ENCODE measurements at regions not wholly inside any gene's neighbourhood (a gene's known extent, or its start where the extent isn't known, plus 50 kb on each side); places are given as distances from the start of the nearest gene placed in this dataset.

GRCh38 chr6:18845896-18846295 lies 458.7 kb downstream of the RNF144B start:
- no peaks in the 10 kb centered on the region for H4K20me1 ChIP-seq (ENCODE audit: insufficient read depth)
- H3K79me2 ChIP-seq (ENCODE audit: insufficient read depth, low read depth) = no peaks in the 10 kb centered on the region
- no peaks in the 10 kb centered on the region for H3K27me3 ChIP-seq (ENCODE audit: insufficient read depth, low read depth)
- H3K4me1 ChIP-seq (ENCODE audit: low read depth, poor library complexity, severe bottlenecking) = no peaks in the 10 kb centered on the region
- H2AFZ ChIP-seq (ENCODE audit: low read depth) = no peak overlapping the region
- no peaks in the 10 kb centered on the region for H3K36me3 ChIP-seq (ENCODE audit: insufficient read depth)
- H3K4me2 ChIP-seq = no peak overlapping the region
- H3K4me3 ChIP-seq (IDR thresholded peaks at IDR 0.05; ENCODE audit: insufficient read depth, low read depth, low read length) = no peak overlapping the region
- no peak overlapping the region for H3K27ac ChIP-seq
- no peak overlapping the region for H3K9ac ChIP-seq
- no peak for TF ChIP-seq CTCF (conservative IDR thresholded peaks at IDR 0.05; ENCODE audit: low read depth, low read length)

- no peak for TF ChIP-seq CTCF (conservative IDR thresholded peaks at IDR 0.05; ENCODE audit: low read depth, low read length)
- H3K9ac ChIP-seq = no peak overlapping the region
- H3K36me3 ChIP-seq (ENCODE audit: insufficient read depth) = no peaks in the 10 kb centered on the region
- H3K27me3 ChIP-seq (ENCODE audit: insufficient read depth, low read depth) = no peaks in the 10 kb centered on the region
- no peak overlapping the region for H3K4me2 ChIP-seq
- no peak overlapping the region for H3K27ac ChIP-seq
- H2AFZ ChIP-seq (ENCODE audit: low read depth) = no peak overlapping the region
- no peaks in the 10 kb centered on the region for H4K20me1 ChIP-seq (ENCODE audit: insufficient read depth)
- H3K79me2 ChIP-seq (ENCODE audit: insufficient read depth, low read depth) = no peaks in the 10 kb centered on the region
- no peak overlapping the region for H3K4me3 ChIP-seq (IDR thresholded peaks at IDR 0.05; ENCODE audit: insufficient read depth, low read depth, low read length)
- H3K4me1 ChIP-seq (ENCODE audit: low read depth, poor library complexity, severe bottlenecking) = no peaks in the 10 kb centered on the region
Observed at GRCh38 chr6:18846327-18846726, 459.2 kb downstream of the RNF144B start.

GRCh38 chr6:18861204-18861603 lies 474.1 kb downstream of the RNF144B start:
- Histone ChIP-seq H3K4me2 (no peak overlapping the region), H2AFZ (ENCODE audit: low read depth) (no peak overlapping the region), H3K9ac (no peak overlapping the region), H3K4me3 (IDR thresholded peaks at IDR 0.05; ENCODE audit: insufficient read depth, low read depth, low read length) (no peak overlapping the region), H3K79me2 (ENCODE audit: insufficient read depth, low read depth) (no peaks in the 10 kb centered on the region), H4K20me1 (ENCODE audit: insufficient read depth) (no peaks in the 10 kb centered on the region), H3K27me3 (ENCODE audit: insufficient read depth, low read depth) (no peaks in the 10 kb centered on the region), H3K4me1 (ENCODE audit: low read depth, poor library complexity, severe bottlenecking) (no peaks in the 10 kb centered on the region), H3K27ac (no peak overlapping the region), H3K36me3 (ENCODE audit: insufficient read depth) (no peaks in the 10 kb centered on the region)
- TF ChIP-seq CTCF (conservative IDR thresholded peaks at IDR 0.05; ENCODE audit: low read depth, low read length) = no peak

GRCh38 chr6:18883268-18883667 lies 496.1 kb downstream of the RNF144B start:
- no peaks in the 10 kb centered on the region for H3K79me2 ChIP-seq (ENCODE audit: insufficient read depth, low read depth)
- H3K9ac ChIP-seq = no peak overlapping the region
- no peaks in the 10 kb centered on the region for H3K4me1 ChIP-seq (ENCODE audit: low read depth, poor library complexity, severe bottlenecking)
- H3K27ac ChIP-seq = no peak overlapping the region
- no peaks in the 10 kb centered on the region for H3K36me3 ChIP-seq (ENCODE audit: insufficient read depth)
- H4K20me1 ChIP-seq (ENCODE audit: insufficient read depth) = no peaks in the 10 kb centered on the region
- no peaks in the 10 kb centered on the region for H3K27me3 ChIP-seq (ENCODE audit: insufficient read depth, low read depth)
- no peak overlapping the region for H3K4me3 ChIP-seq (IDR thresholded peaks at IDR 0.05; ENCODE audit: insufficient read depth, low read depth, low read length)
- no peak overlapping the region for H2AFZ ChIP-seq (ENCODE audit: low read depth)
- no peak overlapping the region for H3K4me2 ChIP-seq
- TF ChIP-seq CTCF (conservative IDR thresholded peaks at IDR 0.05; ENCODE audit: low read depth, low read length) = no peak

- Histone ChIP-seq H4K20me1 (ENCODE audit: insufficient read depth) (no peaks in the 10 kb centered on the region), H2AFZ (ENCODE audit: low read depth) (no peak overlapping the region), H3K36me3 (ENCODE audit: insufficient read depth) (no peaks in the 10 kb centered on the region), H3K4me1 (ENCODE audit: low read depth, poor library complexity, severe bottlenecking) (no peaks in the 10 kb centered on the region), H3K79me2 (ENCODE audit: insufficient read depth, low read depth) (no peaks in the 10 kb centered on the region), H3K4me3 (IDR thresholded peaks at IDR 0.05; ENCODE audit: insufficient read depth, low read depth, low read length) (no peak overlapping the region), H3K27ac (no peak overlapping the region), H3K27me3 (ENCODE audit: insufficient read depth, low read depth) (no peaks in the 10 kb centered on the region), H3K9ac (no peak overlapping the region), H3K4me2 (no peak overlapping the region)
- no peak for TF ChIP-seq CTCF (conservative IDR thresholded peaks at IDR 0.05; ENCODE audit: low read depth, low read length)
Observed at GRCh38 chr6:18883851-18884250, 496.7 kb downstream of the RNF144B start.
